ENCODE measurements at regions not wholly inside any gene's neighbourhood (a gene's known extent, or its start where the extent isn't known, plus 50 kb on each side); places are given as distances from the start of the nearest gene placed in this dataset.

- DNase-seq (ENCODE audit: low read depth, low spot score), result no peak
Measured at GRCh38 chr20:24273251-24273650, 196.2 kb upstream of the SYNDIG1 start.

DNA sequence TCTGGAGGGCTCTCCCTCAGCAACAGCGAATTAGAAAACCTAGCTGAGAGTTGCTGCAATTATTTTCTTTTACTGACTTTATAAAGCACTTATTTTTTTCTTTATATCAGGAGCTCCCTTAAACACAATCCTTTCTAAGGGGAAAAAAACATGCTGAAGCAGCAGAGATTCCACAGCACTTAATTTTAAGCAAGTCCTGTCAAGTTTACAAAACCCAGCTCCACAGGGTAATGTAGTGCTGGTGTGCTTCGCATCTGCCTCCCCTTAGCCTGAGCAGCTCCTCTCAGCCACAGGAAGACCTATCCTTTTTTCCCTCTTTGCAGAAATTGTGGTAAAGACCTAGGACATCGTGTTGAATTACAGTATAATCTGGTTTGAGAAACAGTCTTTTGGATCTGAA is 208.1 kb upstream of the SYNDIG1 start:
- DNase-seq (ENCODE audit: low read depth, low spot score), result no peak

DNA sequence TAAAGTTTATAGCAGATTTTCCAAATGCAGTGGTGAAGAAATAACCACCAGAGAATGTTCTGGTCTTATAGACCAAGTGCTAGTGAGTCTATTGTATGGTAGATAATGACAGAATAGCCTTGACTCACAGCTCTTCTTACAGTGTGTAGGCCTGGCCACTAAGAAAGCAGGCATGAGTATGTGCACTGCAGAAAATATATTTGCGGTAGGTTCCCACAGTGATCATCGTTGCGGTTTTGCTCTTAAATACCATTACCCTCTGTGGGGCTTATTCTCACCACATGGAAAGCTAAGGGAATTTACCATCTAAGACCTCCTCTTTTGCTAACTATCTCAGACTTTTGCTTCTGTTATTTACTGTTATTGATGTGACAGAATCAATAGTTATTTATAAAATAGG is 212.3 kb upstream of the SYNDIG1 start:
- no peak for DNase-seq (ENCODE audit: low read depth, low spot score)

DNA sequence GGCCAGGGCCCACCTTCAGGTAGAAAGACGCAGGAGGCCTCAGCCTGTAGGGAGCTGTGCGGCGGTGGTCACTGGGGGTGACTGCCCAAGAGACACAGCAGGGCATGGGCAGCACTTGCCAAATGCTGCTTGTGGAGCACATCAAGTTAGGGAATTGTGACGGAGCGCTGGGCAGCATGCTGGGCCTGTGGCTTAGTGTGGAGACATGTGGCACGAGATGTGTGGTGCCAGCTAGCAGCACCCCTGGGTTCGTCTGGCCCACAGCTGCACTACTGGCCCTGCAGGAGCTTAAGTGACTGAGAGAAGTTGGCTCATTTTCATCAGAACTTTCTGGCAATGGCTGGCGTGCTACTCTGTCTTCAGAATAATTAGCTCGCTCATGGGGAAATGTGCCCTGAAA is 213.1 kb upstream of the SYNDIG1 start:
- DNase-seq (ENCODE audit: low read depth, low spot score), result no peak

GRCh38 chr20:24254480-24254879 is 214.9 kb upstream of the SYNDIG1 start:
- no peak for DNase-seq (ENCODE audit: low read depth, low spot score)

- no peak for DNase-seq (ENCODE audit: low read depth, low spot score)
Measured at GRCh38 chr20:24253321-24253720, 216.1 kb upstream of the SYNDIG1 start.

DNA sequence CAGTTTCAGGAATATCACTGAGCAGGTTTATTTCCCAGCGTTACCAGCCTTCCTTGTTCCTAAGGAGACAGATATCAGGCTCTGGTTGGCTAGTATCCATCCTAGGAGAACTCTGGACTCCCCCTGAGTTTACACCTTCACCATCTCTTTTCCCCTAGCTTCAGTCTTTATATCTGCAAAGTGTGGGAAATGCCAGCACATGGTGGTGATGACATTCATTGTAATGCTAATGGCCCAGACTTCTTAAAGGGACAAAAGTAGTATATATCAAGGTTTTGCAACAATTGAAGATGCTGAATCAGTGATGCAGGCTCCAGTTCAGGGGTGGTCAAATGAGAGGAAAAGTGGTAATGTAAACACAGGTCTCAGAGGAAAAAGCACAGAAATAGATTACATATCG is 224.3 kb upstream of the SYNDIG1 start:
- DNase-seq (ENCODE audit: low read depth, low spot score), result no peak

DNA sequence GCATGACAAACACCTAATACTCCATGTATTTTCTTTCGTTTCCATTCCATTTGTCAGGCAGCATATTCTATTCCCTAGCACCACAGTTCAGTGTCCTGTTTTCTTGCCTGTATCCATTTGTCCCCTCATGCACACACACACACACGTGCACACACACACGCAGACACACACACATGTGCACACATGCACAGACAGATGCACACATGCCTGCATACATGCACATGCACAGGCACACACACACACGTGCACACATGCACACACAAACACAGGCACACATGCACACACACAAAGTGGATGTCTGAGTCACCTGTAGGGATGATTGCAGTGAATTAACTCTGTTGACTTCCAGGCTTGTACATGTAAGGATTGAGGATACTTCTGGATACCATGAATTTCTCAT is 226.7 kb upstream of the SYNDIG1 start:
- DNase-seq (ENCODE audit: low read depth, low spot score), result no peak

GRCh38 chr20:24241466-24241865 is 228.0 kb upstream of the SYNDIG1 start:
- no peak for DNase-seq (ENCODE audit: low read depth, low spot score)

DNA sequence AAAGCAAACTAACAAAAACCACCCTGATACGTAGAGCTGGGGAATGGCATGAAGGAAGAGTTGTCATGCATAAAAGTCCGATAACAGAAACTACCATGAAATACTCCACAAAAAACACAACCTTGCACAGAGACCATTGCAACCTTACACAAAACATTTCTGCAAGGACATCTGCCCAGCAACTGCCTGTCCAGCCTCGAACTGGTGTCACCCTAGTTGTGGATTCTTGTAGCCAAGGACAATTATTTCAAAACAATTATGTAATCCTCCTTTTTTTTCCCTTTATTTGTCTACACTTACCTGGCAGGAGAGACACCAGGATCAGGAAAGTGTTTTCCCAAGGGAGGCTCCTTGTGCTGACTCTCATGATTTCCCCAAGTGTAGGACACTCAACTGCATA is 232.5 kb upstream of the SYNDIG1 start:
- DNase-seq (ENCODE audit: low read depth, low spot score), result no peak

GRCh38 chr20:24236201-24236600 is 233.2 kb upstream of the SYNDIG1 start:
- DNase-seq (ENCODE audit: low read depth, low spot score), result peak; percentile 10

DNA sequence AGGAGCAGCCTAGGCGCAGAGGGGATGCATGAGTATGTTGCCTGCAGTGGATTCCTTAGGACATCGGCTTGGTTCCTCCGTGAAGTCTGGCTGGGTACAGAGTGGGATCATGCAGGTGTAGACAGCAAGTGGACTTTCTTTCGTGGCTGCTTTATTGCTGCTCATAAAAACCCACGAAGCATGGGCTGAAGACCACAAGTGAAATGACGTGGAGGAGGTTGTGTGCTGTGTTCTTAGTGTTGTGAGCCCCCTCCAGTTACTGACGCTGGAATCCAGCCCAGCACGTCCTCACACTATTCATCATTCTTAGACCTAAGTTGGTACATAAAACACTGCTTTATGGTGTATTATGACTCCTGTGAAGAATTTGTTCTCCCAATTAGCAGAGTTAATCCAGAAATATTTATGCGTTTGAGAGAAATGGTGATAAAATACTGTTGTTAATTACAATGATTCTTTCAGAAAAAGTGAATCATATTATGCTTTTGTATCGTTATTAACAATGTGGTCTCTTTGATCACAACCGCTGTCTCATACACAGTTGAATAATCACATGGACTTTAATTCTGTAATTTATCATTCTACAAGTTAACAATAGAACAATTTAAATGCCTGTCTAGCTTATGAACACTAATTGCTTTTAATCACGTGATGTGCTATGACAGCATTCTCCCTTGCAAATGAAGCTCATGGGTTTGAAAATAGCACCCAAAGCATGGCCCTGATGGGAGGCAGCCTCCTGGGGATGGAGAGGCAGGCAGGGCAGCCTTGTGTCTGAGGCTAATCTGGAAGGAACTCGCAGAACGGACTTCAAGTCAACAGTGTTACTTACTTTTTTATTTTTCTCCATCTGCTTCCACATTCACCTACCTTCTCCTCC is 233.9 kb upstream of the SYNDIG1 start:
- no peak for DNase-seq (ENCODE audit: low read depth, low spot score)

- no peak for DNase-seq (ENCODE audit: low read depth, low spot score)
Measured at GRCh38 chr20:24227600-24227999, 239.0 kb upstream of the GGTLC1 start.

DNA sequence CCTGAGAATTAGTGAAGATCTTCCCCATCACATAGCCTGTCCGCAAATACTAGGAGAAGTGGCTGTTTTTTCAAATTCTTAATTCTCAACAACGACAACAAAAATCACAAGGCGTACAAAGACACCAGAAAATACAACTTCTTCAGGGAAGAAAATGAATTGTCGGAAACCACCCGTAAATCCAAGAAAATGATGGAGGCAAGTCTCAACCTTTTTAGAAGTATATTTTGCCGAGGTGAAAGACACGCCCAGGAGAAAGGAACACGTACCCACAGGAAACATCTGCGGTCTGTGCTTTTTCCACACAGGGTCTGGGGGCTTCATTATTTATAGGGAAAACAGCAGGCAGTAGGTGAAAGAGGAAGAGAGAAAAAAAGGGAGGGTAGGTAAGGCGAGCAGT is 223.9 kb upstream of the GGTLC1 start:
- DNase-seq (ENCODE audit: low read depth, low spot score), result no peak

DNA sequence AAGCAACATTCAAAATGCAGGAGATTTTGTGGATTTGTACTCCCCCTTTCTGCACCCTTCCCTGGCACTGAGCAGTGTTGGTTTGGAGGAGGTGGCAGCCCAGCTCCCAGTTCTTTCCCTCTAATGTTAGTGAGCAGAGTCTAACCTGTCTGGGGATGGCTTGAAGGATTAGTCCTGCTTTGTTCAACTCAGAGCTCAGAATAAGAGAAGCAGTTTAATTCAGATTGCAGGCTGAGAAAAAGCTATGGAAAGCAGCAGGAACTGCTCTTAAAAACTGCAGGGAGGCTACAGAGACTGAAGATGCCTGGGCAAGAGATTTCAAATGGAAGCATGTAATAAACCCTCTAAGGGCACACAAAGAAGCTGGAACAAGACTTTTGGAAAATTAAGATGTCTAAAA is 223.4 kb upstream of the GGTLC1 start:
- no peak for DNase-seq (ENCODE audit: low read depth, low spot score)

DNA sequence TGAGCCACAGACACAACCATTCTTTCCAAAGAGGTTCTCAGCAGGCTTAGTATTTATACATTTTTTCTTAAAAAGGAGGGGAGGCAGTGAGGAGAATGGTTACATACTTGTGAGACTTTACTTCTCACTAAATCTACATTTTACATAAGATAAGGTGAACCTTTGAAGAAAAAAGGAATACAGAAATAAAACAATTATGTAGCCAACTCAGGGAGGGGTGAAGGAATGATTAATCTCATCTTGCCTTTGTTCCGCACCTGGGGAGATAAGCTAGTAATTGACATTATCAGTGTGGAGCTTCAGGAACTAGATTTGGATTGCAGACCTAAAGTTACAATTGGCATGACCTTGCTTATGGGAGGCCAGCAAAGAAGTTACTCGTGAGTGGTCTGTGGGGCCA is 221.8 kb upstream of the GGTLC1 start:
- no peak for DNase-seq (ENCODE audit: low read depth, low spot score)

DNA sequence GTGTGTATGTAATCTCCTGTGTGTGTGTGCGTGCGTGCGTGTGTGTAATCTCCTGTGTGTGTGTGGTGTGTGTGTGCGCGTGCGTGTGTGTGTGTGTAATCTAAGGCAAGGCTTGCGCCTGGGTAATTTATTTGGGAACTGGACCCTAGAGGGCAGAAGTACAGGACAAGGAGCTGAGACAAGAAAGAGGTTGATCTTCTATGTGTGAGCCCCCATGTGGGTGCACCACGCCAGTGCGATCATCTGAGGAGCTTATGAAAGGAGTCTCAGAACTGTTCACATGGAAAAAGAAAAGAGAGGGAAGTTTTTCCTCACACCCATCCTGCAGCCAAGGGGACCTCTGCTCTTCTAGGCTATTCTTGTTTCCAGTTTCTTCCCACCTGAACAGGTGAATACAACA is 220.1 kb upstream of the GGTLC1 start:
- DNase-seq (ENCODE audit: low read depth, low spot score), result peak; percentile 61

- DNase-seq (ENCODE audit: low read depth, low spot score), result no peak
Measured at GRCh38 chr20:24207803-24208300, 219.3 kb upstream of the GGTLC1 start.

DNA sequence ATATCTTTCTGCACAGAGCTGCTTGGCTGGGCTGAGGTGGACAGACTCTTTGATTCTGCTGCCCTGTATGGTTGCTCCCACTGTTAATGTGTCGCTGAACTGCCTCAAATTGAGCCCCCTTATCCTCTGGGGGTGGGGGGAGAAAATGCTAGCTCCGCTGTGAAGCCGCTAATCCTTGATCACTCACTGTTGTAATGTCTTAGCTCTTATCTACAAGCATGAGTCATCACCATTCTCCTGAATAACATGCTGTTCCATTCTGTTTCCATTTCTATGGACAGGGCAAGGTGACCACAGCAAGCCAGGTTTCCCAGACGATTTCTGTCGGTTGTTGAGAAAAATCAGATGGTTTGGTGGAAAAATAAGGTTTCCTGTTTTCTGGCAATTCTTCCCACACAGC is 218.4 kb upstream of the GGTLC1 start:
- no peak for DNase-seq (ENCODE audit: low read depth, low spot score)

DNA sequence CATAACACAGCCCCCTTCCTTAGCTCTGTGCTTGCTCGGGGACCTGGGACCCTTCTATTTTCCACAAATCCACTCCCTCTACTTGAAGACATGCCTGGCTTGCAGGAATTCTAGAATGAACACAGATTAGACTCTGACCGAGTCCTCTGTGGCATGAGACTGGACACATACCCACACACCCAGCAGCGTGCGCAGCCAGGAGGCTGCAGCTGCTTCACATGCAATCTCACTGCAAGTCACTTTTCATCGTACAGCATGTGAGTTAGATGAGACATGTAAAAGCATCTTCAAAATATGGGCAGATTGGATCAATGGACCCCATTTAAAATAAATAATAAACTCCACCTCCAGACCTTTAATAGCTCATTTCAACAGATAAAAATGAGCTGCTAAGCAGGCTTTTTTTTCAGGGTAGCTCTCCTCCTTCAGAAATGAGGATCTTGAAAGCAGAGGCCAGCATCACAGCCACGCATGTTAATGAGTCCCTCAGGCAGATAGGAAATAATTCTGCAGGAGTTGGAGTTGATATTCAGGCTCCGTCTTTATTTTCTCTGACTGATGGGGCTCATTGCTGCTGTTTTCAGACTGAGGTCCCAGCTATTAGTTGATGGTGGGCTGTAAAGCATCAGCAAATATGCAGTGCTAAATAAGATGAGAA is 215.1 kb upstream of the GGTLC1 start:
- no peak for DNase-seq (ENCODE audit: low read depth, low spot score)

- DNase-seq (ENCODE audit: low read depth, low spot score), result peak; percentile 15
Measured at GRCh38 chr20:24199501-24199900, 210.9 kb upstream of the GGTLC1 start.

- DNase-seq (ENCODE audit: low read depth, low spot score), result peak; percentile 19
Measured at GRCh38 chr20:24194143-24194542, 205.6 kb upstream of the GGTLC1 start.

- no peak for DNase-seq (ENCODE audit: low read depth, low spot score)
Measured at GRCh38 chr20:24190905-24191304, 202.3 kb upstream of the GGTLC1 start.

All from ELF-1 (cell line).